NCI-H460 (cell line): ENCODE measurements at regions not wholly inside any gene's neighbourhood (a gene's known extent, or its start where the extent isn't known, plus 50 kb on each side); places are given as distances from the start of the nearest gene placed in this dataset.

ENCODE experiments used
- DNase-seq: peaks from one replicate; pipeline ENCODE4 v3.0.0-alpha.2; 2016; ENCODE audit warnings: low read depth; ENCODE audit errors: extremely low read depth

GRCh38 chr5:68405784-68406743, 190.5 kb downstream of the PIK3R1 start:
- DNase-seq, result no peak

GRCh38 chr5:68406767-68407241, 191.2 kb downstream of the PIK3R1 start:
- no peak for DNase-seq

DNA sequence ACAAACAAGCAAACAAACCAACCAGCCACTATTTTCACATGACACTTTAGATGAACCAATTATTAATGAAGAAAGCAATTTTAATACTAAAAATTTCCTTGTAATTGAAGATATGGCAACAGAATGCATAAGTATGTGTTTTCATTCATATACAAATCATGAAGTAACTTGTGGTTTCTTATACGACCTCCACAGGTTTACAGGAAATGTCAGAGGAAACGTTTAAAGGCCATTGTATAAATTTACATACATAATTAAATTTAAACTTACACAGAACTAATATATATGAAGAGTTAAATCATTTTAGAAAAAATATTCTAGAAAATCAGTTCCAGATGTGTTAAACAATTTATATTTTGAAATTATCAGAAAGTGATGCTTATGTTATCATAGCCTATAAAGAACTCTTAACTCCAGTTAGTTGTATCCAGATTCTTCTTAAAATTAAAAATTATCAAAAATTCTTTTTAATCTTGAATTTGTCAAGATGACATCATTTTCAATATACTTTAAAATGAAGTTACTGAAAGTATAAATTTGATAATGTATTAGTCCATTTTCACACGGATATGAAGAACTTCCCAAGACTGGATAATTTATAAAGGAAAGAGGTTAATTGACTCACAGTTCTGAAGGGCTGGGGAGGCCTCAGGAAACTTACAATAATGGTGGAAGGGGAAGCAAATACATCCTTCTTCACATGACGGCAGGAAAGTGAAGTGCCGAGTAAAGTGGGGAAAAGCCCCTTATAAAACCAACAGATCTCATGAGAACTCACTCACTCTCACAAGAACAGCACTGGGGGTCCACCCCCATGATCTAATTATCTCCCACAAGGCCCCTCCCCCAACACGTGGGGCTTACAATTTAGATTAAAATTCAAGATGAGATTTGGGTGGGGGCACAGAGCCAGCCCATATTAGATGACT, 192.0 kb downstream of the PIK3R1 start:
- DNase-seq, result no peak

GRCh38 chr5:68408345-68408871, 192.9 kb downstream of the PIK3R1 start:
- no peak for DNase-seq

GRCh38 chr5:68409259-68409658, 193.7 kb downstream of the PIK3R1 start:
- no peak for DNase-seq

DNA sequence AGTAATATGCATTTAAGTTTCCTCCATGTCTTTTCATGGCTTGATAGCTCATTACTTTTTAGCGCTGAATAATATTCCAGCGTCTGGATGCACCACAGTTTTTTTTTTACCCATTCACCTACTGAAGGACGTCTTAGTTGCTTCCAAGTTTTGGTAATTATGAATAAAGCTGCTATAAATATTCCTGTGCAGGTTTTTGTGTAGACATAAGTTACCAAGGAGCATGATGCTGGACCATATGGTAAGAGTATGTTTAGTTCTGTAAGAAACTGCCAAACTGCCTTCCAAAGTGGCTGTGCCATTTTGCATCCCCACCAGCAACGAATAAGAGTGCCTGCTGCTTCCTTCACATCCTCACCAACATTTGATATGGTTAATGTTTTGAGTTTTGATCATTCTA, 195.6 kb downstream of the PIK3R1 start:
- no peak for DNase-seq

DNA sequence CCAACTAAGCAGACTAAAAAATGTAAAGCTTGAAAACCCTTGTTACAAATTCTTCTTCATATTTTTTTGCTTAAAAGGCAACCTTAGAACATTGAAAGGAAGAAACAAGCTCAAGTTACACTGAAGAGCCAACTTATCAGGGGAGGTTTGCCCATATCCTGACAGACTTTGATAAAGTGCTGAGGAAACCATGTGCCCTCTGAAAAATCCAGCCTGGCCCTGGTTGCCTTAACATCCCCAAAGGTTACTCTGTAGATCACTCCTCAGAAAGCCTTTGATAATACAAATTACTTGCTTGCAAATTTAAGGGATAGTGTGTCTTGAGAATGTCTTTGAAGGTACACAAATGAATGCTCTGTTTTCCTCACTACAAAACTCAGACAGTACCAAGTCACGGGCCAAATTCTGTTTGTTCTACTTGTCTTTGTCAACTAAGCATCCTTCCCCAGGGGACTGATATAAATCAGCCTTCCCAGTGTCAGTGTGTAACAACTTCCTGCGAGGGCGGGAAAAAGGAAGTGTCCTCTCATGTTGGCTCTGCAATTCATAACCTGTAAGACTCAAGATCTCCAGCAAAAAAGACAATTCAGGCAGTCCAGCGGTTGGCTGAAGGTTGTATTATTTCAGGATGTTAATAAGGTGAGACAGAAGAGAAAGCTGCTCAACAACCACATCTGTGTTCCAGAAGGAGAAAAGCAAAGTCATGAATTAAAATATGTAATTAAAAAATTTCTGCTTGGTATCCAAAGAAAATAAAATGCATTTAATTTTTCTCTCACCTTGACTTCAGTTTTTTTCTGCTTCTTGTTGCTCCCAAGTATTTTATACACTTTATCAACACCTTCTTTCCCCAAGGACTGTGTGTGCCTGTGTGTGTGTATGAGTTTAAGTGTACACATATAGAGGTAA, 199.9 kb downstream of the PIK3R1 start:
- DNase-seq, result no peak

DNA sequence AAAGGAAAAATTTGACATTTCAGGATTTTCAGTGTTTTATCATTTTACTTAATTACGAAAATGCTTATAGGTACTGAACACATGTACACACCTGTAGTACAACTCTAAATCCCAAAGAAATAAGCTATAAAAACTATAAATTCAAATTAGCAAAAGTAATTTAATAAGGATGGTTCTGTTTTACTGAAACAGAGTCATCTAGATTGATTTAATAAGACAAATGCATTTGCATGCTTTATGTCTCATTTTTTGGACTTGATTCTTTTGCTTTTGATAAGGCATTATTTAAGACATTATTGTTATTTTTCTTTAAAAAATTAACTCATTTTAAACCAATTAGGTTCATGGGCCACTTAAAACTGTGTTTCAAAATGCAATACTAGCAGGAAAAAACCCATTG, 201.2 kb downstream of the PIK3R1 start:
- DNase-seq, result no peak

- DNase-seq, result no peak
Measured at GRCh38 chr5:68418201-68418600, 202.6 kb downstream of the PIK3R1 start.

DNA sequence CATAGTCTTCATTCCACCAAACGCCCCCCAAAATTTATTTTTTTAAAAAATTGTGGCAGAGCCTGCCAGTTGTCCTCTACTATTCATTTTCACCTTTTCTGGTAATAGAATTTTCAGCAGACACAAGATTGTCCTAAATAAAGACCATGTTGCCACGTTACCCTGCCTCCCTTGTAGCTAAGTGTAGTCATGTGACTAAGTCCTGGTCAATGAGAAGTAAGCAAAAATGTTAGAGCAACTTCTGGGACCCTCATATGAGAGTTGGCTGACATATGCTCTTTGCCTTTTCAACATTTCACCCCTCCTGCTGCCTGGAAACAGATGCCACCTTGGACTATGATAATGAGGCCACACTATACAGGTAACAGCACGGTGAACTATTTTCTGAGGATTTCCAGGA, 203.1 kb downstream of the PIK3R1 start:
- no peak for DNase-seq

- DNase-seq, result no peak
Measured at GRCh38 chr5:68419081-68419636, 203.6 kb downstream of the PIK3R1 start.

GRCh38 chr5:68419637-68420452, 204.3 kb downstream of the PIK3R1 start:
- DNase-seq, result no peak

DNA sequence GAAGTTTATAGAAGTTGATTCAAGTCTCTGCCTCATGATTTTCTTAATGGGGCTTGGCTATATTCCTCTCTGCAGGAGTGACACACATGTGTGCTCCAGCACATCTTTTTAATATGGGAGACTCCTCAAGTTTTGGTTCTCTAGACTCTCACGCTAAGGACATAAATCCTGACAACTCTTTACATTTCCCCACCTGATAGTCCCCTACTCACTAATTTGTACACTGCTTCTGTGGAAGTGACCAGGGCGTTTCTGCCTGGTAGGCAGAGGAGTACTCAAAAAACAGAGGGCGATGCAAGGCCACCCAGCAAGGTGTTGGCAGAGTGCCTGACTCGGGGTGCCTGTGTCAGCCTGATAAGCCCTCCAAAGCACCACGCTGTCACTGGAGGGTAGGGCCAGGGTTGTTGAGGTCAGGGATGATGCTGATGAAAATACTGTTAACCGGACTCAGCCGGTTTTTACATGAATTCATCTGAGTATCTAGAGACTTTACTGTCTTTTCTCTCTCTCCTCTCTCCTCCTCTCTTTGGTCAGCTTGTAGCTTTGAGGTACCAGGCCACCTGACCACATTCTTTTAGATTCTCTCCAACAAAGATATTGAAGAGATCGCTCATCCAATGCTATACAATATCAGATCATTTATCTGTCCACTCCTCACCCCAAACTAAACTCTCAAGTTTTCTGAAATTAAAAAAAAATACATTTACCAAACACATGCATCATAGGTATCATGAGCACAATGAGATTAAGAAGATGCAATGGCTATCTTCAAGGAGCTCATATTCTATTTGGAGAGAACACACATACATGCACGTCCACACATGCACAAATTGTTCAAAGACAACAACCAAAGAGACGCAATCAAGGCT, 205.2 kb downstream of the PIK3R1 start:
- no peak for DNase-seq

DNA sequence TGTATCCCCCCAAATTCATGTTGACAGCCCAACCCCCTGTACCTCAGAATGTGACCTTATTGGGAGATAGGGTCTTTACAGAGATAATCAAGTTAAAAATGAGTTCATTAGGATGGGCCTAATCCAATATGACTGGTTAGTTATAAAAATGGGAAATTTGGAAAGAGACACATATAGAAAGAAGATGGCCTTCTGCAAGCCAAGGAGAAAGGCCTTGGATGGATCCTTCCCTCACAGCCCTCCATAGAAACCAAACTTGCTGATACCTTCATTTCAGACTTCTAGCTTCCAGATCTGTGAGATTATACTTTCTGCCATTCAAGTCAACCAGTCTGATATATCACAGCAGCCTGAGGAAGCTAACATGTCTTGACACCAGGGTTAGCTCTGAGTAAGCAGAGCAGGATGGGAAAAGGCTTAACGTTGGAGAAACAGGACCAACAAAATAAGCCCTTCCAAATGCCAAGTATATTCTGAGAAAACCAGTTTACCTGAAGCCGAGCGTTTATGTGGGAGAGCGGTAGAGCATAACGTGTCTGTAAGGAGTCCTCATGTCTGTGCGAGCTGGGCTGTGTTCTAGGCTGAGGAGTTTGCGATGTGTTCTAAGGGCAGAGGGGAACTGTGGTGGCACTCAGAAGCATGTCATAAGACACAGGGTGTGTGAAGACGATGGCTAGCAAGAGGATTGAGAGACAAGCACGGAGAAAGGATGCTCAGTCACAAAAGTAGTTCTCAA, 206.1 kb downstream of the PIK3R1 start:
- no peak for DNase-seq

GRCh38 chr5:68423154-68423811, 207.7 kb downstream of the PIK3R1 start:
- DNase-seq, result no peak

- no peak for DNase-seq
Measured at GRCh38 chr5:68424799-68425537, 209.4 kb downstream of the PIK3R1 start.
